Fibroblast of pulmonary artery (primary cell): ENCODE measurements at regions not wholly inside any gene's neighbourhood (a gene's known extent, or its start where the extent isn't known, plus 50 kb on each side); places are given as distances from the start of the nearest gene placed in this dataset.

Experiments
- DNase-seq: peaks from one replicate; pipeline ENCODE4 v3.0.0-alpha.2; 2010; ENCODE audit warnings: low read depth
- H3K4me3 ChIP-seq: replicated peaks from 2 replicates; pipeline ENCODE4 v1.5.1; 2011; ENCODE audit warnings: low read depth, mild to moderate bottlenecking, control low read depth, low read length, moderate library complexity
- TF ChIP-seq, protein P1 (sequence below): IDR thresholded peaks from 2 replicates; pipeline ENCODE4 v1.5.1; 2011; ENCODE audit warnings: mild to moderate bottlenecking, control low read depth, low read length, inconsistent platforms; ENCODE audit errors: missing control alignments

DNA sequence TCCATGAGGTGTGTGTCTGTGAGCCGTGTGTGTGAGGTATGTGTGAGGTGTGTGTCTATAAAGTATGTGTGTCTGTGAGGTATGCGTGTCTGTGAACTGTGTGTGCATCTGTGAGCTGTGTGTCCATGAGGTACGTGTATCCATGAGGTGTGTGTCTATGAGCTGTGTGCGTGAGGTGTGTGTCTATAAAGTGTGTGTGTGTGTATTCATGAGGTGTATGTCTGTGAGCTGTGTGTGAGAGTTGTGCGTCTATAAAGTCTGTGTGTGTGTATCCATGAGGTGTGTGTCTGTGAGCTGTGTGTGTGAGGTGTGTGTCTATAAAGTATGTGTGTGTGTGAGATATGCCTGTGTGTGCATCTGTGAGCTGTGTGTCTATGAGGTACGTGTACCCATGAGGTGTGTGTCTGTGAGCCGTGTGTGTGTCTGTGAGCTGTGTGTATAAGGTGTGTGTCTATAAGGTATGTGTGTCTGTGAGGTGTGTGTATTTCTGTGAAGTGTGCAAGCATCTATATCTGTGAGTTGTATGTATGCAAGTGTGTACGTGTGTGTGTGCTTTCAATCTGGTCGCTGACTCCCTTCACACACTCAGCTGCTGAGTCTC is 91.9 kb upstream of the FOXP4 start:
- no peak overlapping the region for H3K4me3 ChIP-seq
- TF ChIP-seq, protein P1, sequence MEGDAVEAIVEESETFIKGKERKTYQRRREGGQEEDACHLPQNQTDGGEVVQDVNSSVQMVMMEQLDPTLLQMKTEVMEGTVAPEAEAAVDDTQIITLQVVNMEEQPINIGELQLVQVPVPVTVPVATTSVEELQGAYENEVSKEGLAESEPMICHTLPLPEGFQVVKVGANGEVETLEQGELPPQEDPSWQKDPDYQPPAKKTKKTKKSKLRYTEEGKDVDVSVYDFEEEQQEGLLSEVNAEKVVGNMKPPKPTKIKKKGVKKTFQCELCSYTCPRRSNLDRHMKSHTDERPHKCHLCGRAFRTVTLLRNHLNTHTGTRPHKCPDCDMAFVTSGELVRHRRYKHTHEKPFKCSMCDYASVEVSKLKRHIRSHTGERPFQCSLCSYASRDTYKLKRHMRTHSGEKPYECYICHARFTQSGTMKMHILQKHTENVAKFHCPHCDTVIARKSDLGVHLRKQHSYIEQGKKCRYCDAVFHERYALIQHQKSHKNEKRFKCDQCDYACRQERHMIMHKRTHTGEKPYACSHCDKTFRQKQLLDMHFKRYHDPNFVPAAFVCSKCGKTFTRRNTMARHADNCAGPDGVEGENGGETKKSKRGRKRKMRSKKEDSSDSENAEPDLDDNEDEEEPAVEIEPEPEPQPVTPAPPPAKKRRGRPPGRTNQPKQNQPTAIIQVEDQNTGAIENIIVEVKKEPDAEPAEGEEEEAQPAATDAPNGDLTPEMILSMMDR = no peak
- no peak for DNase-seq

DNA sequence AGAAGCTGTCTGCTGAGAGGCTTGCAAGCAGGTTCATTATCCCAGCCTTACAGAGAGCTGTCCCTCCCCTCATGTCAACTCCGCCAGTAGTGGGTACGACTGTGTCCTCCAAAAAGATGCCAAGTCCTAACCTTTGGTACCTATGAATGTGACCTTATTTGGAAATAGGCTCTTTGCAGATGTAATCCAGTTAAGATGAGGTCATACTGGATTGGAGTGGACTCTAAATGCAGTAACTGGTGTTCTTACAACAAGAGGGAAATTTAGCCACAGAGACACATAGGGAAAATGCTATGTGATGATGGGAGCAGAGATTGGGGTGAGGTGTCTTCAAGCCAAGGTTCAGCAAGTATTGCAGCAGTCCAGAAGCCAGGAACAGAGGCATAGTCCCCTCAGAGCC is 90.8 kb upstream of the FOXP4 start:
- no peak for DNase-seq

DNA sequence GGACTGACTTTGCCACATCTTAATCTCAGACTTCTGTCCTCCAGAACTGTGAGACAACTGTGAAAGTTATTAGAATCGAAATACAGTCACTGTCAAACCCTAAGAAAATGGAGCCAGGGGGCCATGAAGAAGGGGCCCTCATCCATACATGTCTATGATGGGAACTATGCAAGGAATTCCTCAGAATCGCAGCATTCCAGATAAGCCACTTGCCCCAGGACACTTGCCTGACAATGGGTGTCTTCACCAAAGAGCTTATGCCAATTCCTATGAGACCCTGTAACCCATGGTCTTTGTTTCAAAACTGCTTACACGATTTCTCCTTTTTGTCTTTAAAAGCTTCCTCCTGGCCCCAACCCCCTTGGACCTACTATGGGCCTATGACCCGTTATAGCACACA is 90.4 kb upstream of the FOXP4 start:
- TF ChIP-seq, protein P1 = no peak
- no peak overlapping the region for H3K4me3 ChIP-seq

More for the DNA sequence above, 90.8 kb upstream of the FOXP4 start:
- TF ChIP-seq, protein P1 = no peak
- H3K4me3 ChIP-seq = no peak overlapping the region

DNA sequence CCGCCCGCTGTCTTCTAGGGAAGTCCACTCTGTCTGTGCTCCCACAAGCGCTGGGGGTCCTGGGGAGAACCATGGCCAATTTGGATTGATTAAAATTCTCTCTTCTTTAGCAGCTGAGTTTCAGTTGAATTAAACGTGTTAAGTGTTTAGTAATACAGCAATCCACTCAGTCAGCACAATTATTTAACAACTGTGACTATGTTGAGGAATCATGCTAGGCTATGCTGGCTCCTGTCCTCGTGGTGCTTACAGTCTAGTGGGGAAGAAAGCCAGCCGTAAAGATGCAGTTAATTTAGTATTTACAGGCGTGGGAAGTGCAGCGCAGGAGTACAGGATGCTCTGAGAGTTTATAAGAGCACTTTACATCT is 88.9 kb upstream of the FOXP4 start:
- TF ChIP-seq, protein P1 = no peak
- no peak for DNase-seq
- H3K4me3 ChIP-seq = no peak overlapping the region

More for the DNA sequence above, 90.4 kb upstream of the FOXP4 start:
- no peak for DNase-seq

GRCh38 chr6:41459738-41460137 is 86.4 kb upstream of the FOXP4 start:
- DNase-seq = no peak
- TF ChIP-seq, protein P1 = no peak
- H3K4me3 ChIP-seq = no peak overlapping the region

DNA sequence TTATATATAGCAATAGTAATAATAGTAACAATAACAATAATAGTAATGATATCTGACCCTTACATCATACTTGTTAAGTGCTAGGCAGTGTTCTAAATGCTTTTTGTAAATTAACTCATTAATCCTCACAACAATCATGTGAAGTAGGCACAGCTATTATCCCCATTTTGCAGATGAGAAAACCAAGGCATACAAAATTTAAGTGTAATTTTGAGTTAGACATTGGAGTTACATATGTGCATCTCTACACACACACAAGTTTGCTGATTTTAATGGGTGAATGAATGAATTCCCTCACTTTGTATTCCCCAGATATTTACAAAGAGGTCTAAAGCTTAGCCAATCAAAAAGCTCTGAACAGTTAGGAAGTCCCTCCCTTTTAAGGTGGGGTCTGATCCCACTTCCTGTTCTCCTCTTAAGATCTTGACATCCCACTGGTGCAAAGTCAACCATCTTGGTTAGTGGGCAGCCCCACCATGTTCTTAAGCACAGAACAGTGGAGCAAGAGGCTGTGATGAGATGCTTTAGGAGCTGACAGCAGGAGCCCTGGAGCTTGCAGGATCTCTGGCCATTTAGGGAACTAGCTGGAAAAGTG is 85.3 kb upstream of the FOXP4 start:
- TF ChIP-seq, protein P1 = no peak
- H3K4me3 ChIP-seq = no peak overlapping the region
- DNase-seq = no peak

- TF ChIP-seq, protein P1 = no peak
- H3K4me3 ChIP-seq = no peak overlapping the region
- DNase-seq = no peak
Measured at GRCh38 chr6:41462033-41462432, 84.1 kb upstream of the FOXP4 start.
